PC-3 (cell line): ENCODE measurements at regions not wholly inside any gene's neighbourhood (a gene's known extent, or its start where the extent isn't known, plus 50 kb on each side); places are given as distances from the start of the nearest gene placed in this dataset.

Source experiments
- ATAC-seq: fragments of 200-7000 bp; cut with Tn5 transposase; 2 replicates; pipeline ENCODE4 v1.9.1; 2020; ENCODE audit warnings: mild to moderate bottlenecking, moderate library complexity
- BruUV-seq: library from RNA; stranded (reverse); fragments of 400-500 nt; replicated peaks from 2 replicates; lab custom pipeline; 2021; lab: Mats Ljungman, UMichigan
- CTCF ChIA-PET: fragments of 300-600 bp; sonication (Branson Sonifier 250); formaldehyde crosslinking; loops from one replicate; lab custom pipeline; 2022; ENCODE audit warnings: antibody characterized with exemption; lab: Charles Lee
- POLR2A ChIA-PET: fragments of 300-600 bp; sonication (Branson Sonifier 250); formaldehyde crosslinking; loops from one replicate; lab custom pipeline; 2022; ENCODE audit warnings: antibody characterized with exemption; ENCODE audit not compliant: unreplicated experiment; lab: Charles Lee
- DNase-seq: peaks from one replicate; pipeline ENCODE4 v3.0.0-alpha.2; 2015
- H2AFZ ChIP-seq: fragments of 300-600 bp; sonication (generic); 2 replicates; pipeline ENCODE4 v1.6.0; 2016; ENCODE audit warnings: antibody characterized with exemption, low read length
- H3F3A ChIP-seq: fragments of 300-600 bp; sonication (generic); one replicate; pipeline ENCODE4 v1.6.0; 2017; ENCODE audit warnings: antibody characterized with exemption, low read length, control low read depth, mild to moderate bottlenecking; ENCODE audit not compliant: unreplicated experiment
- H3K27ac ChIP-seq: fragments of 300-600 bp; sonication (generic); 2 replicates; pipeline ENCODE4 v1.5.1; 2016; ENCODE audit warnings: mild to moderate bottlenecking, low read length
- H3K27me3 ChIP-seq: fragments of 300-600 bp; sonication (generic); 2 replicates; pipeline ENCODE4 v1.6.1; 2016; ENCODE audit warnings: low read length, mixed read lengths
- H3K36me3 ChIP-seq: fragments of 300-600 bp; sonication (generic); 2 replicates; pipeline ENCODE4 v1.6.1; 2016; ENCODE audit warnings: low read depth, mixed run types, low read length, mixed read lengths
- H3K4me1 ChIP-seq: fragments of 300-600 bp; sonication (generic); 2 replicates; pipeline ENCODE4 v1.5.1; 2016; ENCODE audit warnings: low read length; ENCODE audit not compliant: insufficient read depth
- H3K4me2 ChIP-seq: fragments of 300-600 bp; sonication (generic); 2 replicates; pipeline ENCODE4 v1.6.0; 2016; ENCODE audit warnings: low read length
- H3K4me3 ChIP-seq: fragments of 300-600 bp; sonication (generic); 2 replicates; pipeline ENCODE4 v1.5.1; 2016; ENCODE audit warnings: mild to moderate bottlenecking, low read length, mixed read lengths
- H3K79me2 ChIP-seq: fragments of 300-600 bp; sonication (generic); 2 replicates; pipeline ENCODE4 v1.6.1; 2017; ENCODE audit warnings: low read length, mixed read lengths
- H3K9ac ChIP-seq: fragments of 300-600 bp; sonication (generic); 2 replicates; pipeline ENCODE4 v1.6.0; 2016; ENCODE audit warnings: mild to moderate bottlenecking, low read length
- H3K9me2 ChIP-seq: fragments of 300-600 bp; sonication (generic); replicated peaks from 2 replicates; pipeline ENCODE4 v1.6.1; 2016; ENCODE audit warnings: mixed run types, low read length, mixed read lengths
- H3K9me3 ChIP-seq: fragments of 300-600 bp; sonication (generic); 2 replicates; pipeline ENCODE4 v1.6.1; 2016; ENCODE audit warnings: low read length, mixed read lengths
- H4K20me1 ChIP-seq: fragments of 300-600 bp; sonication (generic); 2 replicates; pipeline ENCODE4 v1.6.1; 2016; ENCODE audit warnings: low read length, mixed read lengths
- CTCF ChIP-seq: fragments of 300-600 bp; sonication (generic); conservative IDR thresholded peaks from 2 replicates; pipeline ENCODE4 v1.5.1; 2017; ENCODE audit warnings: antibody characterized with exemption, low read depth, mild to moderate bottlenecking, low read length
- EZH2 ChIP-seq: fragments of 300-600 bp; sonication (generic); IDR thresholded peaks from one replicate; pipeline ENCODE4 v1.6.1; 2017; ENCODE audit warnings: antibody characterized with exemption, mild to moderate bottlenecking, low read length; ENCODE audit not compliant: unreplicated experiment
- EZH2phosphoT487 ChIP-seq: fragments of 300-600 bp; sonication (generic); IDR thresholded peaks from 2 replicates; pipeline ENCODE4 v1.6.1; 2018; ENCODE audit warnings: mild to moderate bottlenecking, antibody characterized with exemption, low read length, borderline replicate concordance
- intact Hi-C: fragments of 100-400 bp; cut with micrococcal nuclease; formaldehyde crosslinking; loops from 2 replicates; pipeline ENCODE4 v1.9.0; 2023

DNA sequence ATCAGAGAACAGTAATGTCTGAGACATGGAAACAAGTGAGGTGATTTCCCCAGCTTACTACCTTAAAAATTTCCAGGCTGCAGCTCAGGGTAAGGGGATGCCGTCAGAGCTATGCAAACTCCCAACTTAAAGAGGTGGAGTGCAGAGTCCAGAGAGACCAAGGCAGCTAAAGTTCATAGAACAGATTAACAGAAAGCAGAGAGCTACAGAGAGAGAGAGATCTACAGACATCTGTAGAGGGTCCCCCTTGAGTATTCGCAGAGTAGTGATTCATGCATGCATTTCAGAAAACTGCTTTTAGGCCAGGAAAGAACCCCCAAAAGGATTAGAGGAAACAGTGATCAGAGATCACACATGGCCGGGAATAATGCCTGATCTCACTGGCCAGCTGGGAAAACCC, 306.2 kb upstream of the PUM3 start:
- H3K4me2 ChIP-seq: no peak overlapping the region
- ATAC-seq (no peak), DNase-seq (no peak)
- no peak overlapping the region for H3K4me3 ChIP-seq
- ChIA-PET CTCF (no interaction called here), POLR2A (no interaction called here)
- H3K9ac ChIP-seq: no peak overlapping the region
- no peaks in the 10 kb centered on the region for H3K4me1 ChIP-seq
- no peaks in the 10 kb centered on the region for H3F3A ChIP-seq
- intact Hi-C loops: no loop called here
- H4K20me1 ChIP-seq: no peaks in the 10 kb centered on the region
- H3K27me3 ChIP-seq: peaks cover 23% of the 10 kb centered on the region
- no peaks in the 10 kb centered on the region for H3K9me3 ChIP-seq
- no TSS peak for BruUV-seq
- TF ChIP-seq EZH2: no peak
- no peak for TF ChIP-seq CTCF
- TF ChIP-seq EZH2phosphoT487: no peak
- H3K9me2 ChIP-seq: no peaks in the 10 kb centered on the region
- no peak overlapping the region for H2AFZ ChIP-seq
- no peaks in the 10 kb centered on the region for H3K36me3 ChIP-seq
- no peaks in the 10 kb centered on the region for H3K79me2 ChIP-seq
- H3K27ac ChIP-seq: no peak overlapping the region

DNA sequence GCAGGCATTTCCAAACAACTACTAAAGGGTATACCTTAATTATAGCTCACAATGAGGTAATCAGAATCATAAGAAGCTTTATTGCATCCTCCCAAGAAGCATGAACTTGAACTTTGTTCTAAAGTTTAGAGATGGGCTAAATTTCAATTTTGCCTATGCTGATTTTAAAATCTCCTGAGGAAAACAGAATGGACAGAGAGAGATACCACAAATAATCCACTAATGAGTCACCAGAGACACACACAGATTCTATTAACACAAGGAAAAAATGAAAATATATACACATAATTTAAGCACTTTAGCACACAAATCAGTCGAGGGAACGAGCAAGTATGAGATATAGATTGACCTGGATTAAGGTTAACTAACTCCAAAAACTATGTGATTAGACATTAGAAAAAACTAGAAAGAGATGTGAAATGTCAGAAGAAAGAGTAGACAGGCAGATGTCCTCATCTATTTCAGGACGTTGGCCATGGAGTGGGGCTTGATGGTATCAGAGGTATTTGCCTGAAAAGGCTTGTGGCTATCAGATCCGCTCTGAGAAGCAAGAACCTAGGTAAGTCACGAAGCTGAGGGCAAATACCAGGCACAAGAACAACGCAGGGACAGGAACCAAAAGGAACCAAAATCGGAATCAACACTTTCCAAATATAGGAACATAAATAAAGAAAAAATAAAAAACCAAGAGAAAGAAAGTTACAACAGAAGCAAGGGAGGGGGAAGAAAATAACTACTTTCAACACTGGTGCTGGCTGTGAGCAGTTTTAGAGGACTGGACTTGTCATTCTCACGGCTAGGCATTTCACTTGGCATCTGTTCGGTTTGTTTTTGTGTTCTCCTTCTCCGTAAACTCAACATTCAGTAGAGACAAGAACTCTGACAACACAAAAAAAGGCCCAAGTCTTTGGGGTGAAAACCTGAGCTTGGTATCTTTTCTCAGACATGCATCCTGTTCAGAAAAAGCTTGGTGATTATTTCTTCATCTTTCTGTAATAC, 294.6 kb upstream of the PUM3 start:
- Histone ChIP-seq H3K9ac (no peak overlapping the region), H4K20me1 (no peaks in the 10 kb centered on the region), H3K36me3 (no peaks in the 10 kb centered on the region), H3K27ac (no peak overlapping the region), H3K4me3 (no peak overlapping the region), H3K4me2 (no peak overlapping the region), H2AFZ (no peak overlapping the region), H3K9me2 (no peaks in the 10 kb centered on the region), H3K9me3 (no peaks in the 10 kb centered on the region), H3K79me2 (no peaks in the 10 kb centered on the region), H3K27me3 (peaks cover 14% of the 10 kb centered on the region; the same call in 1 of the 2 replicates), H3K4me1 (no peaks in the 10 kb centered on the region), H3F3A (no peaks in the 10 kb centered on the region)
- ATAC-seq (no peak), DNase-seq (no peak)
- POLR2A ChIA-PET: no interaction called here
- intact Hi-C loops: no loop called here
- TF ChIP-seq EZH2phosphoT487 (no peak), EZH2 (no peak), CTCF (no peak)
- BruUV-seq: no TSS peak
- CTCF ChIA-PET: no interaction called here

- no peak overlapping the region for H3K27ac ChIP-seq
- H3F3A ChIP-seq: no peaks in the 10 kb centered on the region
- H3K79me2 ChIP-seq: no peaks in the 10 kb centered on the region
- H3K4me1 ChIP-seq: no peaks in the 10 kb centered on the region
- H3K9ac ChIP-seq: no peak overlapping the region
- H3K9me3 ChIP-seq: no peaks in the 10 kb centered on the region
- POLR2A ChIA-PET: no interaction called here
- TF ChIP-seq EZH2phosphoT487: no peak
- TF ChIP-seq CTCF: no peak
- TF ChIP-seq EZH2: no peak
- ATAC-seq (no peak), DNase-seq (no peak)
- H3K4me2 ChIP-seq: no peak overlapping the region
- no peaks in the 10 kb centered on the region for H3K9me2 ChIP-seq
- no peaks in the 10 kb centered on the region for H4K20me1 ChIP-seq
- H3K27me3 ChIP-seq: peaks cover 14% of the 10 kb centered on the region; the same call in 1 of the 2 replicates
- H3K4me3 ChIP-seq: no peak overlapping the region
- H3K36me3 ChIP-seq: no peaks in the 10 kb centered on the region
- intact Hi-C loops: no loop called here
- BruUV-seq: no TSS peak
- H2AFZ ChIP-seq: no peak overlapping the region
- CTCF ChIA-PET: no interaction called here
These were observed 293.4 kb upstream of the PUM3 start for GRCh38 chr9:3137347-3137695.
